Midbrain (tissue), 1 donor: ENCODE measurements at regions not wholly inside any gene's neighbourhood (a gene's known extent, or its start where the extent isn't known, plus 50 kb on each side); places are given as distances from the start of the nearest gene placed in this dataset.
"Not testable (repeated sequence)": the region's sequence is repeated elsewhere in the genome, so short reads cannot be mapped to it uniquely, and the experiment has no call there.

Source experiments
- DNase-seq: peaks from one replicate; lab custom pipeline; 2025; lab: John Stamatoyannopoulos, UW

DNA sequence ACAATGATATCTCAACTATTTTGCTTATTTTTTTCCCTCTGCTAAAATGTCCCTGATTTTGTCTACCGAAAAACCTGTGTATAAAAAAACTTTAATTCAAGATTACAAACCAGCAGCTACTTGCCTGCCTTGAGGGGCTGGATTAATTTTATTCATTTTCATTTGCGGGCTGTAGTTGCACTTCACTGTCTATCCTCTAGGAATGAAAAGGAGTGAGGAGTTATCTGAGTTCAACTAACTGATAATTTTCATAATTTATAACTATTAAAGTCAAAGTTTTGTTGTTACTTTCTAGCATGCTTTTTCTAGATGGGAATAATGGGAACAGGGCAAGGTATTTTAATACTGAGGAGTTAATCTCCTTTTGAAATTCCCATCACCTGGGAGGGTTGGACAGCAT, 50.3 kb upstream of the AGTPBP1 start:
- not testable (repeated sequence) for DNase-seq

DNA sequence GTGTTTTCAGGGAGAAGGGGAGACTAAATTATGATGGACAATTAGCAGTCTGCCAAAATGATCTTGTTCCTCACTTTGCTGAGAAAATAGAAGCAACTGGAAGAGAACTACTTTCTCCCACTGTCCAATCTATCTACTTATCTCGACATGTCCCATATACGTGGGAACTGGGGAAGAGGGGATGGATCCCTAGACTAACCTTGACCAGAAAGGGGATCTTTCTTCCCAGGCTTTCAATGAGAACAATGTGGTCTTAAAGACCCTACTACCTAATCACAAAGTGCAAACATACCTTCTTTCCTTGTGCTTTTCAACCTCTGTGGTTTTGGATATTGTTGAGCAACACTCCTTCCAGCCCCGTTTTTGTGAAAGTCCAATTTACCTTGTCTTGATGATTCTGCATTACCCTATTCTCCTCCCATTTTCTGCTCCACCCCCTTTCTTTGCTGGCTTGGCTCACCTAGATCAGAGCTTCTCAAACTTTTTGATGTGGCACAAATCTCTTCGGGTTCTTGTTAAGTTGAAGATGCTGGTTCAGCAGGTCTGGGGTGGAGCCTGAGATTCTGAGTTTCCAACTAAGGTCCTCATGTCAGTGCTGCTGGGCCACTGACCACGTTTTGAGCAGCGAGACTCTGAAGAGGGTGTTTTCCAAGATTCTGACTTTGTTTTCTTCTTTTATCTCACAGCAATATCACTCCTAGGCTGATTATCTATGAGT, 61.4 kb upstream of the AGTPBP1 start:
- DNase-seq: not testable (repeated sequence)

DNA sequence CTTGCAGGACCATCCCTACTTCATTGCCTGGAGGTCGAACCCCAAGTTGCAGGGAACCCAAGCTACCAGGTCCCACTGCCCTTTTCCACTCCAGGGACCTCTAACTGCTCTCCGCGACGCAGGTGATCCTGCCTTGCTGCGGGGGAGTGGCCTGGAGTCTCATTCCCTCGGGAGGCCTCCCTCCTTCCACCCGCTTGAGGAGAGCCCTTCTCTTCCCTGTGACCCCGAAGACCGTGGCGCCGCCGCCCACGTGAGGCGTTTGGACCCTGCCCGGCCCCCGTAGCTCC, 63.0 kb upstream of the AGTPBP1 start:
- not testable (repeated sequence) for DNase-seq

DNA sequence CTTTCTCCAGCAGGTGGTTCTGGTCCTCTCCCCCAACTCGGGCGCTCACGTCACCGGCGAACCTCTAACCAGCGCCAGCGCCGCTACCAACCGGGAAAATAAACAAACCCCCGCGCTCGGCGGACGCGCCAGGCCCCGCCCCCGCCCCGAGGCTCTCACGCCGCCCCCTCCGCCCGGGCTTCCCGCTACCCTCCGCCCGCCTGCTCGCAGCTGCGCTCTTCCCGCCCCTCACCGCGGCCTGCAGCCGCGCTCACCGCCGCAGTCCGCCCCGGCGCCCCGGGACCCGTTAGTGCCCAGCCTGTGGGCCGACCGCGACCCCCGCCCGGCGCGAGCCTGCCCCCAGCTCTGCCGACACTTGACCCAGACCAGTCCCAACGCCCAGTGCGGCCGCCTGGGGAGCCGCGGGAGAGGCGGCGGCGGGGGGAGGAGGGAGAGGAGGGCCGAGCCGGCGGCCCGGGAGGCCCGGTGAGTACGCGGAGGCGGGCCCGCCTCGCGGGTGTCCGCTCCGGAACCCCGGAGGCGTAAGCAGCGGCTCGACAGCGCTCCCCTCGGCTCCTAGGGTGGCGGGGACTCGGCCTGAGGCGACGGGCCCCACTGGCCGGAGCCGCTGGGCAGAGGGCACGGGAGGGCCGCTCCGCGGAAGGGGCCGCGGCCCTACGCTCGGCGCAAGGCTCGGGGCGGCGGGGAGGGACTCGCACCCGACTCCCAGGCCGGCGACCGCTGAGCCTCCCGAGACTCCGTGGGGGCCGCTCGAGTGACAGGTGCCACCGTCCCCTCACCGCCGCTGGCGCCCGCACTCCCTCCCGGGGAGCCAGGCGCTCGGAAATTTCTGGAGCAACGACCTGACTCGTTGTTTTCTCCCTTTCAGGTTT, 63.6 kb upstream of the AGTPBP1 start:
- DNase-seq: peak; percentile 83

DNA sequence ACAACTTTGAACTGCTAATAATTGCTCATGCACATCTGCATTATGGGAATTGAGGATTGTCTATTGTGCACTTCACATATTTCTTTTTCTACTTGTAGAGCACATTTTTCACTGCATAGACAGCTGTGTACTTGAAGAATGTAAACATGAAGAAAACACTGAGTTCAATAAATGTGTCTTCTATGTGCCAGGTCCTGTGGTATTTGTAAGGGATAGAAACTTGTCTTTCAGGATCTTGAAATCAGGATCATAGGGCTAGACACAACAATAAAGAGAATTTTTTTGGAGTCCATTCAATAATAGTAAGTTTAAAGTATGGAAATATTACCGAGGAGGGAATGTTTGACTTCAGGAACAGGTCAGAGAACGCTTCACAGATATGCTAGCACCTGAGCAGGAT, 66.6 kb upstream of the AGTPBP1 start:
- not testable (repeated sequence) for DNase-seq

DNA sequence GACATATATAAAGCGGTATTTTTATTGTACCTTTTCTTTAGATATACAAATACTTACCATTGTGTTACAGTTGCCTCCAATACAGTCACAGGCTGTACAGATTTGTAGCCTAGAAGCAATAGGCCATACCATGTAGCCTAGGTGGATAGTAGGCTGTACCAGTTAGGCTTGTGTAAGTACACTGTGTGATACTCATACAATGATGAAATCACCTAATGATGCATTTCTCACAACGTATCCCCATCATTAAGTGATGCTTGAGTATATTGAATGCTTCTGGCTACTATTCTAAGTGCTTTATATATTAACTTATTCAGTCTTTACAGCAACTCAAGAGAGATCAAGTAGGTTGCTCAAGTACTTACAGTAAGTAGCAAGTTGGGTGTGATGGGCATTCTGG, 71.6 kb upstream of the AGTPBP1 start:
- DNase-seq: not testable (repeated sequence)

DNA sequence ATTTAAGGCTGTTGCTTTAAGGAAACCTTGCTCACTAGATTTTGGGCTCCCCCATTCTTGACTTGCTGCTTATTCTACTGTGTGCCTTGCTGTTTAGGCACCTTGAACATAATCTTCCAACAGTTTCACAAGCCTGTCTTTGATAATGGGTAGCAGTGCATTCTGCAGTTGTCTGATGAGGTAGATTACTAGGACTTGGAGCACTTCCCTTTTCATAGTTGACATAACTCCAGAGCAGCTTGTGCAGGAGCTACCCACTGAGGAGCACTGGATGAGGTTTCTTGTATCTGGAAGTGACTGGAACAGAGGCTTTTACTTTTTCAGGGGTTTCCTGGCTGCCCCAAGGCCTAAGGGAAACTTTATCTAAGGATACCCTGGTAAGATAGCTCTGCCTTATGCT, 73.0 kb upstream of the AGTPBP1 start:
- DNase-seq: not testable (repeated sequence)

DNA sequence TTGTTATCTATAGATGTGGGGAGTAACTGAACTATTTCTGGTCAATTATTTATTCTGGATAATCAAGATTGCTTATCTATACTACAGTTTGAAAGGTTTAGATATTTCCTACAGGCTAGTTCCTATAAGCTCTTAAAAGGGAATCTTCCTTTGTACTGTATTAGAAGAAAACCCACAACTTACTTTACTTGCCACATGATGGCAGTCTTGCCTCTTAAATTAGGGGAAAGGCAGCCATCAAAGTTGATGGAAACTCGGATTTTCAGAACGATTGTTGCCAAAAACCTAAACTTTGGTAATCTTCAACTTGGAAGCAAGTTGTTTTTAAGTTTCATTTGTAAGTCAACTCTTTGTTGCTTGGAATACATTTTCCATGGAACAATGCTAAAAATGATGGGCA, 77.2 kb upstream of the AGTPBP1 start:
- DNase-seq: peak; percentile 33

DNA sequence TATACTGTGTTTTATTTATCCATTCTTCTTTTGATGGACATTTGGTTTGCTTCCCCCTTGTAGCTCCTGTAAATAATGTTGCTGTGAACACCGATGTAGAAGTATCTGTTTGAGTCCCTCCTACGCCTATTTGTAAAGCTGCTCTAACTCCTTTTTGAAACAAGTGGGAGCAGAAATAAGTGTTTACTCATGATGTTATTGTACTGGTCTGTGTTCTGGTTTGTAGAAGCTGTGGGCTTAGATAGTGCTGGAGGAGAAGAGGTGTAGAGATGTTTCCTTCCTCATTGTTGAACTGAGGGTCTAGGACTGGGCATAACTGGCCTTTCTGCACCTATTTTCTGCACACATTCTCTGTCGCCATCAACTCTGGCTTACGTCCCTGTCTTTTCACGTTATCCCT, 78.8 kb upstream of the AGTPBP1 start:
- DNase-seq: not testable (repeated sequence)

DNA sequence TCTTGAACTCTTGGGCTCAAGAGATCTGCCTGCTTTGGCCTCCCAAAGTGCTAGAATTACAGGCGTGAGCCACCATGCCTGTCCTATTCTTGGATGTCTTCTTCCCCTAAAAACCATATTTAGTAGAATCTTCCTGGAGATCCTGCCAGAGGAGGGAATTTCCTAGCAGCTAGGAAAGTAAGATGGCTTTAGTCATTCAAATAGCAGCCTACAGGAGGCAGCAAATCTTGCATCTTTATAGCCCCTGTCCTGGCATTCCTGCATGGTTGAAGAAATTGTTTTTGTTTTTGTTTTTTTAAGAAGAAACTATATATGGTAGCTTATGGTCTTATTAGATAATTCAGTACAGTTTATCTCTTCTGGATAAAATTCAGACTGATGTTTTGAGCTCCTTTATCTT, 83.2 kb upstream of the AGTPBP1 start:
- DNase-seq: not testable (repeated sequence)

DNA sequence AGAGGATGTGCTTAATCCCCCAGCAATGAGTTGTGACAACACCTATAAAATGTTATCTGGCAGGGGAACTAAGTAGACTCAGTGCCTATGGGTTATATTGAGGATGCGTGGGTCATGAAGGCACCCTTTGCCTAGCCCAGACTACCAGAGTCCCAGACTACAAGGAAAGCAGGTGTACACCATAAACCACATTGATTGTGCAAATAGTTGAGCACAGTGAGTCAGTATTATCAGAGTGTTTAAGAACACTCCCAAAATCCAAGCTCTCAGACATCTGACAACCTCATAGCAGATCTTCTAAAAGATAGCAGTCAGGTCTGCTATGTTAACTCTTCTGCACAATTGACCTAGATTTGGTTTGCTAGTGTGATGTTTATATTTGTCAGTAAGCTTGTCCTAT, 92.8 kb upstream of the AGTPBP1 start:
- DNase-seq: not testable (repeated sequence)

DNA sequence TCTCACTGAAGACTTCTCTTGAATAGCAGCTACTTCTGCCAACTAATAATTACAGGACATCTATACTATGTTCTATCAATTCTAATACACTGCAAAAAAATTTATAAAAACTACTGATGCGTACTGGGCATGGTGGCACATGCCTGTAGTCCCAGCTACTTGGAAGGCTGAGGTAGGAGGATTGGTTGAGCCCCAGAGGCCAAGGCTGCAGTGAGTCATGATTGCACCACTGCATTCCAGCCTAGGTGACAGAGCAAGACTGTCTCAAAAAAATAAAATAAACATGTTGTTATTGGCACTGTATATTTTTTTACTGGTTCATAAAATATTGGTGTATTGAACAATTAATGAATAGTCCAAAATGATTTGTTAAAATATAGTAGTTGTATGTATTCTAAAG, 97.0 kb upstream of the NAA35 start:
- DNase-seq: not testable (repeated sequence)

DNA sequence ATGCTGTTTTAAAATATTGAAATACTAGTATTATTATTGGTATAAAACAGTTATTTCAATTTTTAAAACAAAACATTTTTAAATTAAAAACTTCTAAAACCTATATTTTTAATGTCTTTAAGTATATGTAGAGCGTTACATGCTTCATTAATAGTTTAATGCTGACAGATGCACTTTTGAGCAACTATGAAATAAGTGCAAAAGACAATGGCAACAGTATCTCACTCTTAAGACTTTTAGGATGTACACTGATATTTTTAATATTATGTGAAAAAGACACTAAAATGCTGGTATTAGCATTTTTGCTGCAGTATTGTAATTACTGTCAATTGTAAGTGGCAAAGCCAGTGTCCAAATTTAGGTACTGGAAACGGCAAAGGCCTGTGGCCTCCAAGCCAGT, 93.2 kb upstream of the NAA35 start:
- DNase-seq: not testable (repeated sequence)

DNA sequence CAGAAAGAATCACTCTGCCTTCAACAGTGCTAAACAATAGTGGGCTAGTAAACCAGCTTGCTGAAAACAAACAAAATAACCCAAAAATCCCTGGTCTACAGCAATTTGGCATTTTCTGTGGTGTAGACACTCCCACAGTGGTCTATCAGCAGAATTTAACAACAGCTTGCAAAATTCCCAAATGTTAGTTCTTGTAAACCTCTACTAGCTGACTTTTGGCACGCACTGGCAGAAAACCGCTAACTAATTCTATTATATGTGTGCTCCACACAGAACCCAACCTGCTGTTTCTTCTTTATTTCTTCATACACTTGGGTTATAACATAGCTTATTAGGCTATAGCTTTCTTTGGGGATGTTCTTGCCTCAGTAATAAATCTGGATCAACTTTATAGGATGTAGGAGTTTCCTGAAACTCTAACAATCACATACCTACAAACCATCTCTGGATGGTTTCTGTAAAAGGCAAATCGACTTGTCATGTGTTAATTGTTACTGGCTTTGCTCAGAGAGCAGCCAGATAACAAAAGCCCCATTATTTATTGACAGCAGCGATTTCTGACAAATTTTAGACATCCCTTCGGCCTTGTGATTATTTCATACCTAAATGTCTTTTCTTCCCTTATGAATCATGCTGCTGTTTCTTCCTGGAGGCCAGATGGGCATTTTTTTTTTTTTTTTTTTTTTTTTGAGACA, 82.7 kb upstream of the NAA35 start:
- DNase-seq: peak; percentile 3

DNA sequence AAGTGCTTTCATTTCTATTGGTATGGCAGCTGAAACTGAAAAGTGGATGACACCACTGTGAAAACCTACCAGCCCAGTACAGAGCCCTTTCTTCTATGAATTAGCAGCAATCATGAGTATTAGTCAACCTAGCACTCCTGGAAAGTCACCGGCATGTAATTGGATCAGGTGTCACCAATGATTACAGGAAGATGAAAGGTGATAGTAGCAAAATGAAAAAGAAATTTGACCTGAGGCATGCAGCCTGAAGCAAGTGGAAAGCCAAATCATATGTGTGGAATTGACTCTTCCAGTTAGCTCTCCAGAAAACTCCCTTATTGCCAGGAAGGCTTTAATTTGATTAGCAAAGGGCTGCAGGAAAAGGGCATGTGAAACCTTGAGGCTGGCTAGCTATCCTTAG, 81.2 kb upstream of the NAA35 start:
- no peak for DNase-seq

DNA sequence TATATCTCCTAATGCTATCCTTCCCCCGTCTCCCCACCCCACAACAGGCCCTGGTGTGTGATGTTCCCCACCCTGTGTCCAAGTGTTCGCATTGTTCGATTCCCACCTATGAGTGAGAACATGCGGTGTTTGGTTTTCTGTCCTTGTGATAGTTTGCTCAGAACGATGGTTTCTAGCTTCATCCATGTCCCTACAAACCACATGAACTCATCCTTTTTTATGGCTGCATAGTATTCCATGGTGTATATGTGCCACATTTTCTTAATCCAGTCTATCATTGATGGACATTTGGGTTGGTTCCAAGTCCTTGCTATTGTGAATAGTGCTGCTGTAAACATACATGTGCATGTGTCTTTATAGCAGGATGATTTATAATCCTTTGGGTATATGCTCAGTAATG, 79.1 kb upstream of the NAA35 start:
- not testable (repeated sequence) for DNase-seq

DNA sequence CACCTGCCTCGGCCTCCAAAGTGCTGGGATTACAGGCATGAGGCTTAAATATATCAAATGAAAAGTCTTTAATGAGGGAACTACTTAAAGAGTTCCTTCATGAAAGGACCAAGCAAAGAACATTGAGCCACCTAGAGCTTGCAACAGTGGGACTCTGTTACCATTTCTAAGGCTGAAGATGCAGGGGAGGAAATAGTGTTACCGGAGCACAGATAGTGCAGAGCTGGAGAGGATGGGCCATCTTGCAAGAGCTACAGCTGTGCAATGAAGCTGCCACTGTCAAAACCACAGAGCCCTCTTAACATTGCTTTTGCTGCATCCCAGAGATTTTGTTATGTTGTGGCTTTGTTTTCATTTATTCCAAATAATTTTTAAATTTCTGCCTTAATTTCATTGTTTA, 77.1 kb upstream of the NAA35 start:
- no peak for DNase-seq

DNA sequence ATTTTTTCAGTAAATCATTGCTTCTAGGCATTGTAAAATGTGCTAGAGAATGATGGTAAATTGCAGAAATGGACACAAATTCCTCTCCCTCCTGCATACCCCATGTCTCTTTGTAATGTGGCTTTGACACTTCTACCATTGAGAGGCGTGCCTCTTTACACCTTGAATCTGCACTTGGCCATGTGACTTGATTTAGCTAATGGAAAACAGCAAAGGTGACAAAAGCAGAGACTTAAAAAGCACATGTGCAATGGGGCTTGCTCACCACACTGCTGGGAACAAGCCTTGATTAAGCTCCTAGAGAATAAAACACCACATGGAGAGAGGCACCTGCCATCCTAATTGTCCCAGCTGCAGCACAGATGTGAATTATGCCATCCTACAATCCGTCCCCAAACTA, 69.9 kb upstream of the NAA35 start:
- DNase-seq: no peak

DNA sequence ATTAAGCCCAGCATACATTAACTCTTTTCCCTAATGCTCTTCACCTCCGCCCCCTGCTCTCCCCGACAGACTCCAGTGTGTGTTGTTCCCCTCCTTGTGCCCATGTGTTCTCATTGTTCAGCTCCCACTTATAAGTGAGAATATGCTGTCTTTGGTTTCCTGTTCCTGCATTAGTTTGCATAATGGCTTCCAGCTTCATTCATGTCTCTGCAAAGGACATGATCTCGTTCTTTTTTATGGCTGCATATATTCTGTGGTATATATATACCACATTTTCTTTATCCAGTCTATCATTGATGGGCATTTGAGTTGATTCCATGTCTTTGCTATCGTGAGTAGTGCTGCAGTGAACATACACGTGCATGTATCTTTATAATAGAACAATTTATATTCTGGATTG, 69.3 kb upstream of the NAA35 start:
- DNase-seq: not testable (repeated sequence)

DNA sequence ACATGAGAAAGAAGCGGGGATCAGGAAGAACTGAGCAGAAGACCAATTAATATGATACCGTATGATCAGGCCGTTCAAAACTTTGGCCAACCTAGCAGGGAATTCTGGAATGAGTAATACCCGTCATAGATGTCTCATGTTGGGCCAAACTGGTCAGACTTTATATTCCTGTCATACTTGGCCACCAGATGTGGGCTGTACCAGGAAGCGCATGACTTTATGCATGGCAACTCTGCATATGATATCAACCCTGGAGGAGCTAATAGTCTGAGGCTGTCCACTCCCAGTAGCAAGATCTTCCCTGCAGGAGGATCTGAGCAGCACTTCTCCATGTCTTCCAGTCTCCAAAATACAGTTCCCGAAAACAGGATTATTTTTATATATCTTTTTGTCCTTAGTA, 68.5 kb upstream of the NAA35 start:
- DNase-seq: no peak

DNA sequence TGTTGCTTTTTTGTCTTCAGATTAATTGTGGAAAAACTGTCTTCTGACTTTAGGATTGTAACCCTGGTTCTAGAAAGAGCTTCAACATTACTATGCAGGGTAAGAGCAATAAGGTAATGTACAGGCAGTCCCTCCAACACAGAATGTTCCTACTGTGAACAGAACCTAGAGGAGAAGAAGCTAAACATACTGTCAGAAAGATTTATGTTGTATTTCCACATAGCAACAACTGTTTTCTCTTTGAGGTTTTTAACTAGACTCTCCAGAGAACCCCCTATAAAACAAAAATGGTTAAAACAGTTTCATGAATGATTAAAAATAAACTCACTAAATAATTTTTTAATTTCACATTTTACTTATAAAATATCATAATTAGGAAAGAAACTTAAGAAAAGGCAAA, 64.3 kb upstream of the NAA35 start:
- DNase-seq: no peak

DNA sequence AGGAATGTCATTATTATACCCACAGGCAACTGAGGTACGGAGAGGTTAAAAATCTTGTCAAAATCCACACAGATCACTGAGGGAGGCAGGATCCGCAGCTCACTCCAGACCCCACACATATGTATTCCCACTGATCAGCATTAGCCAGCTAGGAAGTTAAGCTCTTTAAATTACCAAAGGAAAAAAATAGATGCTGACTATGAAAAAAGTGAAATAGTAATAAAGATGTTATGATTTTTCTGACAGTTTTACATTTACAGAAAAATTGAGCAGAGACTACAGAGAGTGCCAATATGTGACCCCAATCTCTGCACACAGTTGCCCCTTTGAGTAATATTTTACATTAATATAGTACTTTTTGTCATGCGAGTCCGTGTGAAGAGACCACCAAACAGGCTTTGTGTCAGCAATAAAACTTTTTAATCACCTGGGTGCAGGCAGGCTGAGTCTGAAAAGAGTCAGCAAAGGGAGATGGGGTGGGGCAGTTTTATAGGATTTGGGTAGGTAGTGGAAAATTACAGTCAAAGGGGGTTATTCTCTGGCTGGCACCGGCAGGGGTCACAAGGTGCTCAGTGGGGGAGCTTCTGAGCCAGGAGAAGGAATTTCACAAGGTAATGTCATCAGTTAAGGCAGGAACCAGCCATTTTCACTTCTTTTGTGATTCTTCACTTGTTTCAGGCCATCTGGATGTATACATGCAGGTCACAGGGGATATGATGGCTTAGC, 61.9 kb upstream of the NAA35 start:
- not testable (repeated sequence) for DNase-seq
